Kidney epithelial cell (primary cell): ENCODE measurements at regions not wholly inside any gene's neighbourhood (a gene's known extent, or its start where the extent isn't known, plus 50 kb on each side); places are given as distances from the start of the nearest gene placed in this dataset.

ENCODE experiments used
- DNase-seq: peaks from one replicate; pipeline ENCODE4 v3.0.0-alpha.2; 2010; ENCODE audit warnings: low read depth
- H3K27me3 ChIP-seq: 2 replicates; pipeline ENCODE4 v1.6.0; 2011; ENCODE audit warnings: low read length; ENCODE audit not compliant: control insufficient read depth, insufficient read depth
- H3K36me3 ChIP-seq: 2 replicates; pipeline ENCODE4 v1.5.1; 2011; ENCODE audit warnings: low read length; ENCODE audit not compliant: control insufficient read depth, insufficient read depth
- H3K4me3 ChIP-seq: 2 replicates; pipeline ENCODE4 v1.5.1; 2011; ENCODE audit warnings: low read depth, mild to moderate bottlenecking, control low read depth, low read length
- CTCF ChIP-seq: IDR thresholded peaks from 2 replicates; pipeline ENCODE4 v1.5.1; 2011; ENCODE audit warnings: mild to moderate bottlenecking, moderate library complexity, low read length, control low read depth, inconsistent platforms; ENCODE audit not compliant: insufficient read depth, poor library complexity, severe bottlenecking

DNA sequence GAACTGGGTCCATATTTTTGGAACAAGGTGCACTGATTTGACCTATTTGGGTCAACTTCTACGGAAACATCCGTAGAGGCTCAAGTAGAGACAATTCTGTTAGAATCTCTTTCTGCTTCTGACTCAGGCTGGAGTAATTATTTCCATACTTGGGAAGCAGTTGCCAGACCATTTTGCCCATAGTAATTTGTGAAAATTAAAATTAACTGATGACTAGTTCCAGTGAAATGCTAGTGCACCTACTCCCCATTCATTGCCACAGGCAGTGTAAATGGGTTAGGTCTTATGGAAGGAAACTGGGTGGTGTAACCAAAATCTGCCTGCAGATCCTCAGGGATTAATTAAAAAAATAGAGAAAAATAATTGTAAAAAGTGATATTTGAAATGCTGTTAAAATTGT is 201.1 kb downstream of the TENT4A start:
- no peak overlapping the region for H3K4me3 ChIP-seq
- no peak for TF ChIP-seq CTCF
- no peaks in the 10 kb centered on the region for H3K36me3 ChIP-seq
- H3K27me3 ChIP-seq, result no peaks in the 10 kb centered on the region
- DNase-seq, result no peak

- Histone ChIP-seq H3K36me3 (no peaks in the 10 kb centered on the region), H3K27me3 (no peaks in the 10 kb centered on the region), H3K4me3 (no peak overlapping the region)
- DNase-seq, result no peak
- no peak for TF ChIP-seq CTCF
Measured at GRCh38 chr5:6915574-6915973, 202.3 kb downstream of the TENT4A start.

- no peak overlapping the region for H3K4me3 ChIP-seq
- H3K36me3 ChIP-seq, result no peaks in the 10 kb centered on the region
- no peak for DNase-seq
- no peak for TF ChIP-seq CTCF
- H3K27me3 ChIP-seq, result no peaks in the 10 kb centered on the region
Measured at GRCh38 chr5:6918255-6918654, 205.0 kb downstream of the TENT4A start.

GRCh38 chr5:6920628-6921256 is 207.5 kb downstream of the TENT4A start:
- no peaks in the 10 kb centered on the region for H3K27me3 ChIP-seq
- no peaks in the 10 kb centered on the region for H3K36me3 ChIP-seq
- DNase-seq, result no peak
- no peak overlapping the region for H3K4me3 ChIP-seq
- no peak for TF ChIP-seq CTCF

DNA sequence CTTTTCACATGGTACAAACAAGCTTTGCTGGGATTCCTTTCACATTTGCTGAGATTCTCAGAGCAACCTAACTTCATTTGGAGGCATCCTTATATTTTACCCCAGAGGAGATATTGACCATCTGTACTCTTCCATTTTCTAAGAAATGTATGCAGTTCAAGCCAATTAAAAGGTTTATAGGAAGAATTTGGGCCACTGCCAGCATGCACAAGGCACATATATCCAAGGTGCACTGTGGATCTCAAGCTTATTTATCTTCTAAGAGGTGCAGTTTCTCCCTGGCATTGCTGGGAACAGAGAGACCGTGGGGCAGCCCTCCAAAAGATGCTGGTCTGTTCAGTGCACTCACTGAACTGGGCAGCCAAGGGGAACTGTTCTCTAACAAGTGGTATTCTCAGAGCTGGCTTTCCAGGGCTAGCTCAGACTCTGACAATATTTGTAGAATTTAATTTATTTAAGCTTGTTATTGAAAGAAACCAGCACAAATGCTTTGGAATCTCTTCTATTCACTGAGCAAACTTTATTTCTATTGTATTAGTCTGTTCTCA is 213.3 kb downstream of the TENT4A start:
- no peak for DNase-seq
- Histone ChIP-seq H3K4me3 (no peak overlapping the region), H3K27me3 (no peaks in the 10 kb centered on the region), H3K36me3 (no peaks in the 10 kb centered on the region)
- TF ChIP-seq CTCF, result no peak

DNA sequence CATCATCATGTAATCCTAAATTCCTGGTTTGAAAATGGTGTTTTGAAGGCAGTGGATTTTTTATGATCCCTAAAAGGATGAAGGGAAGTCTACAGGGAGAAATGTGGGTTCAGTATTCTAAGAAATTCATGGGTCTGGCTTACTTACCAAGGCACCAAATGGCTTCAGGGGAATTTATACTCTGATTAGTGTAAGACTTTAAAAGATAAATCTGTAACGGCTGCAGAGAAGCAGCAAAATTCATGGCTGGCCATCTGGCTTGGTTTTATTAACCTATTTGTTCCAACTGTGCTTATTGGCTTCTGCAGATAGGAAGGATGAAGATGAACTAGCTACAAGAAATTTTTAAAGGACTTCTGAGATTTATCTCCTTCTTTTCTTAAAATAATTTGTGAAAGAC is 222.8 kb downstream of the TENT4A start:
- Histone ChIP-seq H3K27me3 (no peaks in the 10 kb centered on the region), H3K4me3 (no peak overlapping the region), H3K36me3 (no peaks in the 10 kb centered on the region)
- TF ChIP-seq CTCF, result no peak
- DNase-seq, result no peak
